A673 (cell line): ENCODE measurements at regions not wholly inside any gene's neighbourhood (a gene's known extent, or its start where the extent isn't known, plus 50 kb on each side); places are given as distances from the start of the nearest gene placed in this dataset.

Experiments
- BruUV-seq: library from RNA; stranded (reverse); fragments of 400-500 nt; replicated peaks from 2 replicates; lab custom pipeline; 2021; lab: Mats Ljungman, UMichigan
- CTCF ChIA-PET: fragments of 300-600 bp; sonication (Branson Sonifier 250); formaldehyde crosslinking; loops from one replicate; lab custom pipeline; 2022; ENCODE audit warnings: antibody characterized with exemption; lab: Charles Lee
- POLR2A ChIA-PET: fragments of 300-600 bp; sonication (Branson Sonifier 250); formaldehyde crosslinking; loops from one replicate; lab custom pipeline; 2022; ENCODE audit warnings: antibody characterized with exemption; ENCODE audit not compliant: low non-redundant PET; lab: Charles Lee
- DNase-seq: peaks from one replicate; pipeline ENCODE4 v3.0.0-alpha.2; 2015; ENCODE audit warnings: low spot score
- H3K27ac ChIP-seq: fragments of 200-600 bp; sonication (generic); 2 replicates; pipeline ENCODE4 v1.5.1; 2016; ENCODE audit warnings: mixed run types, low read depth, mild to moderate bottlenecking, mixed read lengths, antibody characterized with exemption, low read length; ENCODE audit not compliant: poor library complexity, severe bottlenecking
- H3K27me3 ChIP-seq: fragments of 200-600 bp; sonication (generic); replicated peaks from 2 replicates; pipeline ENCODE4 v1.6.1; 2017; ENCODE audit warnings: mixed run types, low read depth, mild to moderate bottlenecking, mixed read lengths, antibody characterized with exemption, low read length; ENCODE audit not compliant: insufficient read depth, poor library complexity
- H3K36me3 ChIP-seq: fragments of 200-600 bp; sonication (generic); 2 replicates; pipeline ENCODE4 v1.6.1; 2016; ENCODE audit warnings: mixed run types, mild to moderate bottlenecking, mixed read lengths, antibody characterized with exemption, low read length; ENCODE audit not compliant: insufficient read depth, poor library complexity, severe bottlenecking
- H3K4me1 ChIP-seq: fragments of 200-600 bp; sonication (generic); 2 replicates; pipeline ENCODE4 v1.6.1; 2017; ENCODE audit warnings: mixed run types, mild to moderate bottlenecking, mixed read lengths, antibody characterized with exemption, low read length; ENCODE audit not compliant: insufficient read depth, poor library complexity, severe bottlenecking
- H3K4me3 ChIP-seq: fragments of 200-600 bp; sonication (generic); 2 replicates; pipeline ENCODE4 v1.5.1; 2016; ENCODE audit warnings: low read depth, mixed run types, mild to moderate bottlenecking, mixed read lengths, low read length; ENCODE audit not compliant: poor library complexity, severe bottlenecking
- H3K9me3 ChIP-seq: fragments of 200-600 bp; sonication (generic); 2 replicates; pipeline ENCODE4 v1.6.1; 2016; ENCODE audit warnings: mixed run types, low read depth, mild to moderate bottlenecking, mixed read lengths, antibody characterized with exemption, low read length; ENCODE audit not compliant: poor library complexity, severe bottlenecking
- CTCF ChIP-seq: fragments of 300-800, 200-600 bp; sonication (generic); conservative IDR thresholded peaks from 2 replicates; pipeline ENCODE4 v1.5.1; 2017; ENCODE audit warnings: low read depth, mild to moderate bottlenecking, antibody characterized with exemption, low read length, moderate library complexity, mixed read lengths
- EZH2 ChIP-seq: fragments of 200-600 bp; sonication (generic); IDR thresholded peaks from 2 replicates; pipeline ENCODE4 v1.6.1; 2017; ENCODE audit warnings: borderline replicate concordance, low read depth, mild to moderate bottlenecking, mixed read lengths, antibody characterized with exemption, low read length; ENCODE audit not compliant: poor library complexity, severe bottlenecking
- intact Hi-C: fragments of 100-400 bp; cut with micrococcal nuclease; formaldehyde crosslinking; loops from one replicate; pipeline ENCODE4 v1.10.0; 2022; ENCODE audit not compliant: unreplicated experiment

GRCh38 chr5:167908606-167909005 is 382.8 kb upstream of the WWC1 start:
- Histone ChIP-seq H3K4me1 (peaks cover 63% of the 10 kb centered on the region), H3K36me3 (no peaks in the 10 kb centered on the region), H3K4me3 (no peak overlapping the region), H3K27ac (peak overlapping the region; percentile 65), H3K27me3 (no peaks in the 10 kb centered on the region), H3K9me3 (no peaks in the 10 kb centered on the region)
- CTCF ChIA-PET = no interaction called here
- POLR2A ChIA-PET = interaction anchor here (0.8 kb wide), 1 partner anchor 344 kb away, joined by 19 read pairs; no protein-coding TSS in a partner anchor
- peak; percentile 78 for DNase-seq
- intact Hi-C loops = no loop called here
- no TSS peak for BruUV-seq
- no peak for TF ChIP-seq CTCF
- TF ChIP-seq EZH2 = no peak

- CTCF ChIA-PET = no interaction called here
- Histone ChIP-seq H3K36me3 (no peaks in the 10 kb centered on the region), H3K9me3 (no peaks in the 10 kb centered on the region), H3K4me3 (no peak overlapping the region), H3K27ac (no peak overlapping the region), H3K27me3 (no peaks in the 10 kb centered on the region), H3K4me1 (peaks cover 39% of the 10 kb centered on the region)
- POLR2A ChIA-PET = no interaction called here
- no peak for DNase-seq
- intact Hi-C loops = no loop called here
- TF ChIP-seq CTCF (no peak), EZH2 (no peak)
- BruUV-seq = no TSS peak
These were observed 378.3 kb upstream of the WWC1 start for GRCh38 chr5:167912941-167913665.

- H3K4me3 ChIP-seq = no peak overlapping the region
- intact Hi-C loops = no loop called here
These were observed 376.2 kb upstream of the WWC1 start for GRCh38 chr5:167915237-167915636.

More at GRCh38 chr5:167915237-167915636, 376.2 kb upstream of the WWC1 start:
- no TSS peak for BruUV-seq
- ChIA-PET POLR2A (interaction anchor here (0.6 kb wide), 1 partner anchor 416 kb away, joined by 5 read pairs; no protein-coding TSS in a partner anchor), CTCF (no interaction called here)
- Histone ChIP-seq H3K4me1 (peaks cover 41% of the 10 kb centered on the region), H3K27ac (no peak overlapping the region), H3K9me3 (no peaks in the 10 kb centered on the region), H3K27me3 (no peaks in the 10 kb centered on the region), H3K36me3 (no peaks in the 10 kb centered on the region)
- TF ChIP-seq CTCF (no peak), EZH2 (no peak)
- DNase-seq = no peak
